ENCODE measurements at regions not wholly inside any gene's neighbourhood (a gene's known extent, or its start where the extent isn't known, plus 50 kb on each side); places are given as distances from the start of the nearest gene placed in this dataset.
"Not testable (repeated sequence)": the region's sequence is repeated elsewhere in the genome, so short reads cannot be mapped to it uniquely, and the experiment has no call there.

DNA sequence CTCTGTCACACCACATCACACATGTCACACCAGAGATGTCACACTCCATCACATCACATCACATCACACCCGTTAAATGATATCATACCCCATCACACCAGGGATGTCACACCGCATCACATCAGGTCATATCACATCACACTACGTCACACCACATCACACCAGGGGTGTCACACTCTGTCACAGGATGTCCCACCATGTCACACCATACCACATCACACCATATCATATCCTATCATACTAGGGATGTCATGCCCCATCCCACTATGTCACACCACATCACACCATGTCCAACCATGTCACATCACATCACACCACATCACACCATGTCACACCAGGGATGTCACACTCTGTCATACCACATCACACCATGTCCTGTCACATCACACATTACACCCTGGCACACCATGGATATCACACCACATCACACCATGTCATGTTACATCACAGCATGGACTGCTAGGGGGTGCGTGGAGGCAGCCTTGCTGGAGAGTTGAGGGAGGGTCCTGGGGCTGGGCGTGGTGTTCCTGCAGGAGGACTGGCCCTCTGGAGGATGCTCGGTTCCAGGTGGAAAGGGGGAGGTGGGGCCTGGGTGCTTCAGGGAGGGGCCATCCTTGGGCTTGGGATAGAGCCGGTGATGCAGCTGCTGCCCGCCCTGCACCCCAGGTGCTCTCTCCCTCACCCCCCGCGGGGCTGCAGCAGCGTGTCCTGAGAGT, 134.6 kb downstream of the TMEM121 start:
- no peak for DNase-seq (ENCODE audit: low read depth)
- H3K4me3 ChIP-seq (ENCODE audit: low read depth, low read length) = no peak overlapping the region
- TF ChIP-seq, protein P1, sequence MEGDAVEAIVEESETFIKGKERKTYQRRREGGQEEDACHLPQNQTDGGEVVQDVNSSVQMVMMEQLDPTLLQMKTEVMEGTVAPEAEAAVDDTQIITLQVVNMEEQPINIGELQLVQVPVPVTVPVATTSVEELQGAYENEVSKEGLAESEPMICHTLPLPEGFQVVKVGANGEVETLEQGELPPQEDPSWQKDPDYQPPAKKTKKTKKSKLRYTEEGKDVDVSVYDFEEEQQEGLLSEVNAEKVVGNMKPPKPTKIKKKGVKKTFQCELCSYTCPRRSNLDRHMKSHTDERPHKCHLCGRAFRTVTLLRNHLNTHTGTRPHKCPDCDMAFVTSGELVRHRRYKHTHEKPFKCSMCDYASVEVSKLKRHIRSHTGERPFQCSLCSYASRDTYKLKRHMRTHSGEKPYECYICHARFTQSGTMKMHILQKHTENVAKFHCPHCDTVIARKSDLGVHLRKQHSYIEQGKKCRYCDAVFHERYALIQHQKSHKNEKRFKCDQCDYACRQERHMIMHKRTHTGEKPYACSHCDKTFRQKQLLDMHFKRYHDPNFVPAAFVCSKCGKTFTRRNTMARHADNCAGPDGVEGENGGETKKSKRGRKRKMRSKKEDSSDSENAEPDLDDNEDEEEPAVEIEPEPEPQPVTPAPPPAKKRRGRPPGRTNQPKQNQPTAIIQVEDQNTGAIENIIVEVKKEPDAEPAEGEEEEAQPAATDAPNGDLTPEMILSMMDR (IDR thresholded peaks at IDR 0.05; ENCODE audit: insufficient read depth, low read length) = no peak

DNA sequence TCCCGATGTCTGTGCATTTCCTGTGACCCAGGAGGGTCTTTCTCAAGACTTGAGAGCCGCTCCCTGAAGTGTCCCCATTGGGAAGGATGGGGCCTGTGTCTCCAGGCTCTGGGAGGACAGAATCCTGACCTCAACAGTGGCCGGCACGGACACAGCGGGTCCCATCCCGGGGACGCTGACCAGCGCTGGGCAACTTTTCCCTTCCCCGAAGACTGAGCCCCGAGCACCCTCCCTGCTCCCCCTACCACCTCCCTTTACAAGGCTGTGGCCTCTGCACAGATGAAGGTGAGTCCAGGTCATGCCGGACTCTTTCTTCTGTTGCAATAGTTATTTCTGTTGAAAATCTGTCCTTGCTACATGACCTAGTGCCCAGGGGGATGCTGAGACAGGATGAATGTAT, 135.7 kb downstream of the TMEM121 start:
- not testable (repeated sequence) for H3K4me3 ChIP-seq (ENCODE audit: low read depth, low read length); DNase-seq (ENCODE audit: low read depth)

DNA sequence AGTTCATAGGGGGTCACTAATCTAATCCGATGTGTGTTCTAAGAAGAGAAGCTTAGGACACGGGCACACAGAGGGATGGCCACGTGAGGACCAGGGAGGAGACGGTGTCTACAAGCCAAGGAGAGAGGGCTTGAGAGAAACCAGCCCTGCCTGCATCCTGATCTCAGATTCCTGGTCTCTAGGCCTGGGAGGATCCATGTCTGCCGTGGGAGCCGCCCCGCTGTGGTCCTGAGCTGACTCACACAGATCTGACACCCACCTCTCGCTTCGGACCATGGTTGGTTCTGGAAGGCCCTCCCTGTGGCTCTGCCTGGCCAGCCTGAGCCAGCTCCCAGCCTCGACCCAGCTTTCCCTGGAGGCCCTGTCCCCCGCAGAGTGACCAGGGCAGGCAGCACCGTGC, 136.2 kb downstream of the TMEM121 start:
- not testable (repeated sequence) for DNase-seq (ENCODE audit: low read depth); H3K4me3 ChIP-seq (ENCODE audit: low read depth, low read length)

DNA sequence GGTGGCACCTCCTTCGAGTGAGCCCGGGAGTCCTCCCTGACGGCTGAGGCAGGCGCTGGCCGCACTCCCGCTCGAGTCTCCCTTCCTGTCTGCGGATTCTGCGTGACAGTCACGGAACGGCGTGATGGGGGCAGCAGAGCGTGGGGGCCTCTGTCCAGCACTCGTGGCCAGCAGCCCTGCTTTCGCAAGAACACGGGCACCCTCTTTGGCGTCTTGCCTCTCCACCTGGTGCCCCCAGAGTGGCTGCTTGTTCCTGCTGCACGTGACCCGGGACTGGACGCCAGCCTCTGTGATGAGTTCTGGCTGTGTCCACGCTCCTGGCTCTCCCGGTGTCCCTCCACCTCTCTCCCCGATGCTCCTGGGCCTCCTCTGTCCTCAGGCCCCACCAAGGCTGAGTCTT, 136.9 kb downstream of the TMEM121 start:
- not testable (repeated sequence) for DNase-seq (ENCODE audit: low read depth); H3K4me3 ChIP-seq (ENCODE audit: low read depth, low read length)

DNA sequence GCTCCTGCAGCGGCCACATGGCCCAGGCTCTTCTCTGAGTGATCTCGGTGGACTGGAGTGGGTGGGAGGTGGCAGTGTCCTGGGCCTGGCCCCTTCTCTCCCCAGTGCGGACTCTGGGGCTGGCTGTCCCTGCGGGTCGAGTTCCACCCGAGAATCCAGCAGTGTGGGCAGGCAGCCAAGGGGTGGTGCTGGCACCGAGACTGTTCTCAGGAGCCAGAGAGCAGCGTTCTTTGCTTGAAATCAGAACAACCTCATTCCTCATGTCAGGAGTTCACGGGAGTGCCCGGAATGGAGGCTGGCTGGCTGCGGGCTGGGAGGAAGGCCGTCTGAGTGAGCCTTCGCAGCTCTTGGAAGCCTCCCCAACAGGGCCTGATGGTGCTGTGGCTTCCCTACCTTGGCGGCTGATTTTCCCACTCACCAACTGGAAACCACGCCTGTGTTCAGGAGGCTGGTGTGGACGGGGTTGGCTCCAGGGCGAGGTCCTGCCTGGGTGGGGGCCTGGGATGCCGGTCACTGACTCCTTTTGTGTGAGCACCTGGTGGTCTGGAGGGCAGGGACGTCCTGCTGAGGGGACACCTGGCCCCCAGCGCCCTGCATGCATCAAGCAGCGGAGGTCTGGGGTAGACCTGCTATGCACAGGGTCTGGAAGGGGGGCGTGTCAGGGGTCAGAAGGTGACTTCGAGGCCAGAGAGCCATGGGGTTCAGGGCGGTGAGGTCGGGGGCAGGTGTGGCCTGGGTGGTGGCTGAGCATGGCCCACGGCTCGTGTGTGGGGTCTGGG, 137.6 kb downstream of the TMEM121 start:
- not testable (repeated sequence) for H3K4me3 ChIP-seq (ENCODE audit: low read depth, low read length); DNase-seq (ENCODE audit: low read depth)

DNA sequence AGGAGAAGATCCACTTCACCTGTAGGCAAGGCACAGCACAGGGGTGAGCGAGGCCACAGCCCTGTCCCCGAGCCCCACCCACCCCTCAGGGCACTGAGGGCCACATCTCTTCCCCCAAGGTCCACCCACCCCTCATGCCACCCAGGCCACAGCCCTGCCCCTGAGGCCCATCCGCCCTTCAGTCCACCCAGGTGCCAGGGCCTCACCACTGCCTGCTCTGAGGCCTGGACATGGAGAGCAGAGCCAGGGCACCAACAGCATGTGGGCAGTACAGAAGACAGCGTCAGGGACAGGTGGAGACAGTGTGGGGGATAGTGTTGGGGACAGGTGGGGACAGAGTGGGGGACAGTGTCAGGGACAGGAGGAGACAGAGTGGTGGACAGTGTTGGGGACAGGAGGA, 138.3 kb downstream of the TMEM121 start:
- TF ChIP-seq, protein P1 (IDR thresholded peaks at IDR 0.05; ENCODE audit: insufficient read depth, low read length) = no peak
- H3K4me3 ChIP-seq (ENCODE audit: low read depth, low read length) = no peak overlapping the region
- DNase-seq (ENCODE audit: low read depth) = no peak

DNA sequence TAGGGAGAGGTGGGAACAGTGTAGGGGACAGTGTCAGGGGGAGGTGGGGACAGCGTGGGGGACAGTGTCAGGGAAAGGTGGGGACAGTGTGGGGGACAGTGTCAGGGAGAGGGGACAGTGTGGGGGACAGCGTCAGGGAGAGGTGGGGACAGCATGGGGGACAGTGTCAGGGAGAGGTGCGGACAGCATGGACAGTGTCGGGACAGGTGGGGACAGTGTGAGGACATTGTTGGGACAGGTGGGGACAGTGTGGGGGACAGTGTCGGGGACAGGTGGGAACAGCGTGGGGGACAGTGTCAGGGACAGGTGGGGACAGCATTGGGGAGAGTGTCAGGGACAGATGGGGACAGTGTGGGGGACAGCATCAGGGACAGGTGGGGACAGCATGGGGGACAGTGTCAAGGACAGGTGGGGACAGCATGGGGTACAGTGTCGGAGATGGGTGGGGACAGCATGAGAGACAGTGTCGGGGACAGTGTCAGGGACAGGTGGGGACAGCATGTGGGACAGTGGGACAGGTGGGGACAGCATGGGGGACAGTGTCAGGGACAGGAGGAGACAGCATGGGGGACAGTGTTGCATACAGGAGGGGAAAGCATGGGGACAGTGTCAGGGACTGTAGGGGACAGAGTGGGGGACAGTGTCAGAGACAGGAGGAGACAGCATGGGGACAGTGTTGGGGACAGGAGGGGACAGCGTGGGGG, 139.0 kb downstream of the TMEM121 start:
- no peak overlapping the region for H3K4me3 ChIP-seq (ENCODE audit: low read depth, low read length)
- TF ChIP-seq, protein P1 (IDR thresholded peaks at IDR 0.05; ENCODE audit: insufficient read depth, low read length) = no peak
- no peak for DNase-seq (ENCODE audit: low read depth)

DNA sequence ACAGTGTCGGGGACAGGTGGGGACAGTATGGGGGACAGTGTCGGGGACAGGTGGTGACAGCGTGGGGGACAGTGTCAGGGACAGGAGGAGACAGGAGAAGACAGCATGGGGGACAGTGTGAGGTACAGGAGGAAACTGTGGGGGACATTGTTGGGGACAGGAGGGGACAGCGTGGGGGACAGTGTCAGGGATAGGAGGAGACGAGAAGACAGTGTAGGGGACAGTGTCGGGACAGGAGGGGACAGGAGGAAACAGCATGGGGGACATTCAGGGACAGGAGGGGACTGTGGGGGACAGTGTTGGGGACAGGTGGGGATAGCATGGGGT, 139.5 kb downstream of the TMEM121 start:
- TF ChIP-seq, protein P1 (IDR thresholded peaks at IDR 0.05; ENCODE audit: insufficient read depth, low read length) = no peak
- no peak for DNase-seq (ENCODE audit: low read depth)
- no peak overlapping the region for H3K4me3 ChIP-seq (ENCODE audit: low read depth, low read length)

DNA sequence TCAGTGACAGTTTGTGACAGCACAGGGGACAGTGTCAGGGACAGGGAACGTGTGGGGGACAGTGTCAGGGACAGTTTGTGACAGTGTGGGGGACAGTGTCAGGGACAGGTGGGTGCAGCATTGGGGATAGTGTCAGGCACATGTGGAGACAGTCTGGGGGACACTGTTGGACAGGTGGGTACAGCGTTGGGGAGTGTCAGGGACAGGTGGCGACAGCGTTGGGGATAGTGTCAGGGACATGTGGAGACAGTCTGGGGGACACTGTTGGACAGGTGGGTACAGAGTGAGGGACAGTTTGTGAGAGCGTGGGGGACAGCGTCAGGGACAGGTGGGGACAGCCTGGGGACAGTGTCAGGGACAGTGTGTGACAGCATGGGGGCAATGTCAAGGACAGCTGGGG, 140.0 kb downstream of the TMEM121 start:
- TF ChIP-seq, protein P1 (IDR thresholded peaks at IDR 0.05; ENCODE audit: insufficient read depth, low read length) = no peak
- H3K4me3 ChIP-seq (ENCODE audit: low read depth, low read length) = no peak overlapping the region
- no peak for DNase-seq (ENCODE audit: low read depth)

DNA sequence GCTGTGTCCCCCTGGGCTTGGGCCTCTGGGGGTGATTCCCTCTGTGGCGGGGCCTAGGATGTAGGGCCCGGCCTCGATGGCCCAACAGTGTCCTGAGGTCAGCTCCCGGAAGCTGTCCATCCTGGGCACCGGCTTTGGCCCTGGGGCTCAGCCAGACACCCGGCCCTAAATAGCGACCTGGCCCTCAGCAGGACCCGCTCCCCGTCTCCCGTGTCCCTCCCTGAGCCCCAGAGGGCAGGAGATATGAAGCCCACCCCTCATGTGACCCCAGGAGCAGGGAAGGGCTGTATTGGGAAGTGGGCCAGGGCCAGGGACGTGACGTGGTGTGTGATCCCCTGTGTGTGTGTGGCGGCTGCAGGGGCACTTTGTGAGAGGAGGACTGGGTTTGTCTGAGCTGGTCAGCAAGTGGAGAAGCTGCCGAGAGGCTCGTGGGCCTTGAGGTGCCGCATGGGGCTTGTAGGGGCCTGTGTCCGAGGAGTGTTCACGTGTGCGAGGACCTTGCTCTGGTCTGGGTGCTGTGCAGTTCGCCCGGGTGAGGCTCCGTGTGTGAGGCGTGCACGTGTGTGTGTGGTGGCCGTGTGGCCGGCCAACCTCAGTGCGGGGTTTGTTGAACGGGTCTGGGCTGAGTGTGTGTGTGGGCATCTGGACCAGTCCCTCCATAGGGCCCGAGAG, 140.7 kb downstream of the TMEM121 start:
- not testable (repeated sequence) for DNase-seq (ENCODE audit: low read depth); H3K4me3 ChIP-seq (ENCODE audit: low read depth, low read length)

DNA sequence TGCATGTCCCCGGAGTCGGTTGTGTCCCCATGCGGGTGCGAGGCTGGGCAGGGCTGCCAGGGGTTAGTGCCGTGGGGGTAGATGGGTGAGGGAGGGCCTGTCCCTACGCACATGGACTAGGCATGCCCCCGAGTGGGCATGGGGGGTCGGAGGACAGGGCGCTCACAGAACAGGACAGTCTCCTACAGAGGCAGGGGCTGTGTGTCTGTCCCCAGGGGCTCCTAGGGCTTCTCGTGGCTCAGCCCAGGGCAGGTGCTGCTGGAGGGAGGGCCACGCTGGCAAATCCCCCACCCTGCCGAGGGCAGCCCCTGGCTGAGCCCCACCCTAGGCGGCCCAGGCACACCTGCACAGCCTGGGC, 141.3 kb downstream of the TMEM121 start:
- not testable (repeated sequence) for H3K4me3 ChIP-seq (ENCODE audit: low read depth, low read length); DNase-seq (ENCODE audit: low read depth)

DNA sequence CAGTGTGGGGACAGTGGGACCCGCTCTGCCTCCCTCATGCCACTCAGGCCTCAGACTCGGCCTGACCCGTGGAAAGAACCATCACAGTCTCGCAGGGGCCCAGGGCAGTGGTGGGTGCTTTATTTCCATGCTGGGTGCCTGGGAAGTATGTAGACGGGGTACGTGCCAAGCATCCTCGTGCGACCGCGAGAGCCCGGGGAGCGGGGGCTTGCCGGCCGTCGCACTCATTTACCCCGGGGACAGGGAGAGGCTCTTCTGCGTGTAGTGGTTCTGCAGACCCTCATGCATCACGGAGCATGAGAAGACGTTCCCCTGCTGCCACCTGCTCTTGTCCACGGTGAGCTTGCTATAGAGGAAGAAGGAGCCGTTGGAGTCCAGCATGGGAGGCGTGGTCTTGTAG, 141.6 kb downstream of the TMEM121 start:
- H3K4me3 ChIP-seq (ENCODE audit: low read depth, low read length); DNase-seq (ENCODE audit: low read depth): not testable (repeated sequence)
